ENCODE measurements at regions not wholly inside any gene's neighbourhood (a gene's known extent, or its start where the extent isn't known, plus 50 kb on each side); places are given as distances from the start of the nearest gene placed in this dataset.
"Not testable (repeated sequence)": the region's sequence is repeated elsewhere in the genome, so short reads cannot be mapped to it uniquely, and the experiment has no call there.

DNA sequence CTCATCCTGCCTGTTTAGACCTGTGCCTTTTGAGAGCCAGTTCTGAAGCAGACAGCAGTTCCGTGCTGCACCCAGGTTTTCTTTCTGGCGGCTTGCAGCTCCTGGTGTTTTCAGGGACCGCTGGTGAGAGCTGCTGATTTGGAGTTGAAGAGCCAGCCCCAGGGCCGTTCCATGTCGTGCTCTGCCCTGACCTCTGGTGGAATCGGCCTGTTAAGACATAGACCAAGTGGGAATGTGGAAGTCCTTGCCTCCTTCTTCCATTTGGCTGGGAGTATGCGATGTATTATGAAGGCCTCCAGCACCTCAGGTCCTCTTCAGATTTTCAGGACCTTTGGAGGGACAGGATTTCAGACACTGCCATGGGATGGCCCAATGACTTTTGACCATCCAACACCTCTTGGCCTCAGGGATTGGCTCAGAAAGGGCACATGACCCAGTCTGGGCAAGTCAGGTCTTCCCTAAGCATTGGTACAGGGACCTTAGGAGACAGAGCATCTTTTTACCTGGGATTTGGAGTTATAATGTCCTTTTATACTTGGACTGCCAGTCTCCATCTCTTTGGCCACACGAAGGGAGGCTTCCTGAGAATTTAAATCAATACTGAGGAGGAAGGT lies 136.1 kb upstream of the CLINT1 start:
- DNase-seq: peak; percentile 67

DNA sequence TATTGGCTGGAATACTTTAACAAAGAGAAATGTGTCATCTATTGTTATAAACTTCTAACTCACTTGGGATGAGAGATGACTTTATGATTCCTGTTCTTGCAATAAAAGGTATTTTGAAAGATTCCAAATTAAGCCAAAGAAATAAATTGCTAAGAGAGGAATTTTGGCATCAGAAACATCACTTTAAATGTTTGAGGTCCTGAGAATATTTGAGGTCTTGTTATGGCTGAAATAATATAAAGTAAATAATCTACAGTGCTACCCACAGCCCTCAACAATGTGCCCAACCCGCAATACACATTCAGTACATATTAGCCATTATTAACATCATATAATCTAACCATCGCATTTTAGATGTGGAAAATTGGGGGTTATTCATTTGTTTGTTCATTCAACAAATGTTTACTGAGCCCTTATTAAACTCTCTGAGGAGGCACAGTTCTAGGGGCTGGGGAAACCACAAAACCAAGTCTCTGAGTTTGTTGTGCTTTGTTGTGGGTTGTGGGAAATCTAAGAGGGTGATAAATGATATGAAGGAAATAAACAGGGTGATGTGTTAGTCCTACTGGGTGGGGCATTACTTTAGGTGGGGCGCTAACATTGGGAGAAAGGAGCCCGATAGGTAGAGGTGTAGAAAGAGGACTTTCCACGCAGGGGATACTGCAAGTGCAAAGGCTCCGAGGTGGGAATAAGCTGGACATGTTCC lies 135.2 kb upstream of the CLINT1 start:
- DNase-seq: no peak

GRCh38 chr5:157993201-157993600 lies 134.3 kb upstream of the CLINT1 start:
- peak; percentile 49 for DNase-seq

- DNase-seq: no peak
Observed at GRCh38 chr5:157990583-157991181, 131.7 kb upstream of the CLINT1 start.

DNA sequence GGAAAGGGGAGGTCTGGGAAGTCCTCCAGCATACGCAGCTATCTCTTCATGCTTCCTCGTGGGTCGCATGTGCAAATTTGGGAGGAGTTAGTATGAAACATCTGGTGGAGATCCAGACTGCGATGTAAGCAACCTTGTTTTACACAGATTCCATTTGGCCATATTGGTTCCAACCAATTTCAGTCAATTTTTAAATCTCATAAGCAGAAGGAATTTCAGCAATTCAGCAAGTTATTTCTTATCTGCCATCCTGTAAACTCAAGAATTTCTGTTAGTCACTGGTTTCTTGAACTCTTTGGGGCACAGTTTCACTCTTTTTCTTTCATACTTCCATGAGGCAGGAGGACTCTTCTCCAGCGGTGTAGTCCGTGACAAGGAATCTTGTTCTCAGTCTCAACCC lies 130.4 kb upstream of the CLINT1 start:
- no peak for DNase-seq

- DNase-seq: no peak
Observed at GRCh38 chr5:157987259-157987658, 128.3 kb upstream of the CLINT1 start.

DNA sequence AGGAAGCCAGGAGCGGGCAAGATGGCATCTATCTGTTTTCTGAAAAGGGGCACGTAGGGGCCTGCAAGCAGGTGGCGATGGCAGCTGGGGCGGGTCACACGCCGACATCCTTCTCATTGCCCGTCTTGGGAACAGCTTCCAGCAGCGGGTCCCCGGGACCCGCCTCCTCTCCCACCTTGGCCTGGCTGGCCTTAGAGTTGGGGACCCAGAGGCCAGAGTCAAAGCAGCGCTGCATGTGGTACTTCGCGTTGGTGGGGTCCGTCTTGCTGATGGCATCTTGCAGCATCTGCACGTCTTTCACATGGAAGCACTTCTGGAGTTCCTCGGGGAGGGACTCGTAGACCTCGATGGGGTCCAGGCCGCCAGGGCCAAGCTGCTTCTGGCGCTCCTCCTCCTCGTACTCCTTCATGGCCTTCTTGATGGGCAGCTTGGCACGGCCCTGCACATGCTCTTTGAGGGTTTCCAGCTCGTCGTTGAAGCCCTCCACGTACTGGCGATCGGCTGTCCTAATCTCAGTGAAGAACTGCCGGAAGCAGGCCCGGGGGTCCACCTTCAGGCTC lies 127.6 kb upstream of the CLINT1 start:
- no peak for DNase-seq

DNA sequence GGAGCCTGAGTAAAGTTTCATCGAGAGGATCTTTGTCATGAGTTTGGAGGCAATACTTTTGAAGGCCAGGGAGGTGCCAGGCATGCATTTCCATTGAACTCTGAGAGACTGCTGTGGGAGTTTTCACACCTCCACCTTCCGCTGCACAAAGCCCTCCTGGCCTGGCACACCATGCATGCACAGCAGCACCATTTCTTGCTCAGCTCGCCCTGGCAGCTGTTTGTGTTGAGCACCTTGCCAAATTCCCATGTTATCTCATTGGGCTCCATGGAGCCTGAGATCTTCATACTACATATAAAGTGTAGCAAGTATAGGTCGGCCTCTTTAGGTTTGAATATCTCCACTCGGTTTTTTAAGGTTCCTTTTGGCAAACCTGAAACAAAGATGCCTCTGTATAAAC lies 125.7 kb upstream of the CLINT1 start:
- no peak for DNase-seq

DNA sequence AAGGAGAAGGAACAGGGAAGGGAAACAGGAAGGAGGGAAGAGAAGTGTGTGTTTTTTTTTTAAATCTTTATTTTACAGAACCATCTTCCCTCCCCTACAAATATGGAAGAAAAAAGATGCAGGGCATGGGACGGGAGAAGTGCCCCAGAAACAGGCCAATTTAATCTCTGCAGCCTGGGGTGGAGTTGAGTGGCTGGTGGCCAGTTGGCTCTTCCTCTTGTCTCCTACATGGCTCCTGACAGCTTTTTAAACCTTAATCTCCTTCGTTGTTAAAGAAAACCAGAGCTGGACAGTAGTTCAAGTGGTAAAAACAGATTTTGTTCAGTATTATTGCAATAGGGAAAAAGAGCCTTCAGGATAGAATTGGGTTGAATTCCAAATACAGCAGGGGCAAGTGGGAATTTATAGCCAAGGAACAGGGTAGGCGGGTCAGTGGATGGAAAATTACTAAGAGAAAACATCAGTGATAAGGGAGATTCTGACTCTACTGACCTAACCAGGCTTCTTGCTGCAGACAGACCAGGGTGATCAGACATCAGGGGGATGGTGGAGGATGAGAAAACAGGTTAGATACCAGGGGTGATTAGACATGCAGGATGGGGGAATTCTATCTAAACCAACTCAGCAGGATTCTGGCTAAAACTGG lies 125.1 kb upstream of the CLINT1 start:
- no peak for DNase-seq

GRCh38 chr5:157978061-157978460 lies 119.1 kb upstream of the CLINT1 start:
- DNase-seq: no peak

DNA sequence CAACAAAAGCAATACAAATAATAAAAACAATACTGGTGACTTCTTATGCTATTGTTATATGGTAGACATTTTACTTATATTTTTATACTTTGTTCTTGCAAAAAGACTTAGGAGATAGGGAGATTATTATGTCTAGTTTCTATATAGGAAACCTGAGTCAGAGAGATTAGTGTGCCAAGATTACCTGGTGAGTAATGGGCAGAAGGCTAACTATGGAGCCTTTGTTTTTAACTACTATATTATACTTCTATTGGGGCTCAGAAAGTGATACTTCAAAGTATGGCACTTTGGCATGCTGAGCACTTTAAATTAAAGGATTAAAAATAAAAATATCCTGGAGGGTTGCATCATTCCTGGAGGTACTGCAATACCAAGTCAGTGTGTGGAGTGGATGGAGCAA lies 117.5 kb upstream of the CLINT1 start:
- no peak for DNase-seq

GRCh38 chr5:157972579-157972978 lies 113.6 kb upstream of the CLINT1 start:
- no peak for DNase-seq

DNA sequence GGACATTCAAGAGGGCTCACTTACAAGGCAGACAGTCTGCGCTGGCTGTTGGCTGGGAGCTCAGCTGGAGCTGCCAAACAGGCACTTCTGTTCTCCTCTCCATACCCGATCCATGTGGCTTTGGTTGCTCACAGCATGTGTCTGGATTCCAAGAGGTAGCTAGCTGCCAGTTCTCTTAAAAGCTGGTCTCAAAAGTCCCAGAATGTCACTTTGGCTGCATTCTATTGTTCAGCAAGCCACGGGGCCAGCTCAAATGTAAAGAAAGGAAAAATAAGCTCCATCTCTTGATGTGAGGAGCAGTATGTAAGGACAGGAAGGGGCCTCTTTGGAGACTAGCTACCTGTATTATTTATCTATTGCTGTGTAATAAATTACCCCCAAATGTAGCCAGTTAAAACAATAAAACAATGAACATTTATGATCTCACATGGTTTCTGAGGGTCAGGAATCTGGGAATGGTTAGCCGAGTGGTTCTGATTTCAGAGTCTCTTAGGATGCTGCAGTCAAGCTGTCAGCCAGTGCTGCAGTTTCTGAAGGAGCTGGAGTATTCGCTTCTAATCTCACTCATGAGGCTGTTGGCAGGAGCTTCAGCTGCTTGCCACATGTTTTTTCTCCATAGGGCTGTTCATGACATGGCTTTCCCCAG lies 112.7 kb upstream of the CLINT1 start:
- no peak for DNase-seq

GRCh38 chr5:157968570-157968969 lies 109.6 kb upstream of the CLINT1 start:
- DNase-seq: not testable (repeated sequence)

- no peak for DNase-seq
Observed at GRCh38 chr5:157965989-157966388, 107.0 kb upstream of the CLINT1 start.

GRCh38 chr5:157965040-157965678 lies 106.2 kb upstream of the CLINT1 start:
- no peak for DNase-seq

- no peak for DNase-seq
Observed at GRCh38 chr5:157963761-157964160, 104.8 kb upstream of the CLINT1 start.

- DNase-seq: peak; percentile 23
Observed at GRCh38 chr5:157963244-157963643, 104.3 kb upstream of the CLINT1 start.

DNA sequence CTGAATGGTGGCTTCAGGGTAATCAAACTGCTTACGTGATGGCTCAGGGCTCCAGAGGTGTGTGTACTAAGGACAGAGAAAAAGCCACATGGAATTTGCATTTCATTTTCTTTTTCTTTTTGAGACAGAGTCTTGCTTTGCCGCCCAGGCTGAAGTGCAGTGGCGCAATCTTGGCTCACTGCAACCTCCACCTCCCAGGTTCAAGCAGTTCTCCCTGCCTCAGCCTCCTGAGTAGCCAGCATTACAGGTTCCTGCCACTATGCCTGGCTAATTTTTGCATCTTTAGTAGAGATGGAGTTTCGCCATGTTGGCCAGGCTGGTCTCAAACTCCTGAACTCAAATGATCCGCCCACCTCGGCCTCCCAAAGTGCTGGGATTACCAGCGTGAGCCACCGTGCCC lies 103.7 kb upstream of the CLINT1 start:
- DNase-seq: not testable (repeated sequence)

GRCh38 chr5:157961896-157962590 lies 103.1 kb upstream of the CLINT1 start:
- DNase-seq: no peak

DNA sequence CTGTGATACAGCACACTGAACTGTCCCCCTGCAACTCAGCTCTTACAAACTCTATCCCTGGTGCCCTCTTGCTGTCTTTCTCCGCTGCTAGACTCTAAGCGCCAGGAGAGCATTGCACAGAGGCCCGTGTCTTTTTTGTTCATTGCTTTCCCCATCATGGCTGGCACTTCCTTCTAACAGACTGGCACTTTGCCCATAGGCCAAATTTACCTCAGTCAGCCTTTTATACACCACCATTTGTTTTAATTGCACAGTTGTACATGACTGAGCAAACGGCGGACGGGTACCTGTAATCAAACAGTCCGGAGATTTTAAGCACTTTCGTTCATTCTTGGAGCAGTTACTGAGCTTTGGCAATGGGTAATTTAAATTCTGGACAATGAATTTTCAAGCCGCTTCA lies 102.2 kb upstream of the CLINT1 start:
- DNase-seq: no peak

DNA sequence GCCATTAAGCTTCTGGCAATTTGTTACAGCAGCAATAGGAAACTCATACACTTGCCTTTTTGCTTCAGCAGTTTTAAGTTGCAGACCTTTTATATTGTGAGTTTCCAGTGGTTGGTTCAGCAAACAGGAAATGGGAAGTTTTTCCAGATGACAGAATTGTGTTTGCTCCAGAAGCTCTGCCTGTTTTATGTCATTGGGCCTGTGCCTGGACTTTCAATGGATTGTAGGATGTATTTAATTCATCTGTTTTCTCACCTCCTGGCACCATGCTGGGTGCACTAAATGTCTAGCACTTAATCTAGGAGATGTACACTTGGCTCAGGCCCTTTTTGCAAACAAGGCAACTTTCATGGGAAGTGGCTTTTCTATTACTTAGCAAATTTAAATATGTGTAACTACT lies 100.4 kb upstream of the CLINT1 start:
- no peak for DNase-seq

Data from OCI-M1 (cell line).